Spleen (tissue), 11 donors: ENCODE measurements at regions not wholly inside any gene's neighbourhood (a gene's known extent, or its start where the extent isn't known, plus 50 kb on each side); places are given as distances from the start of the nearest gene placed in this dataset.

Source experiments
- DNase-seq: peaks from one replicate; pipeline ENCODE4 v3.0.0-alpha.2; 2020
- H3K27ac ChIP-seq, 8 donors: fragments of 200-600 bp; sonication (generic) in 7 of 8; 1 replicate in 4 of 8; 2 replicates in 4 of 8; pipeline versions ENCODE4 v1.5.0 to v1.8.0; 2016 to 2021; ENCODE audit warnings: inconsistent platforms in 4 of 8, mild to moderate bottlenecking in 4 of 8, moderate library complexity in 1 of 8
- H3K27me3 ChIP-seq, 7 donors: fragments of 200-600 bp; sonication (generic) in 6 of 7; replicated peaks in 1 of 7; 1 replicate in 4 of 7; 2 replicates in 3 of 7; pipeline versions ENCODE4 v1.5.0 to v1.8.0; 2016 to 2021; ENCODE audit warnings: inconsistent platforms in 3 of 7, mild to moderate bottlenecking in 1 of 7
- H3K36me3 ChIP-seq, 6 donors: fragments of 200-600 bp; sonication (generic) in 5 of 6; 1 replicate in 4 of 6; 2 replicates in 2 of 6; pipeline versions ENCODE4 v1.5.0 to v1.8.0; 2016 to 2021; ENCODE audit warnings: inconsistent platforms in 2 of 6
- H3K4me1 ChIP-seq, 6 donors: fragments of 200-600 bp; sonication (generic) in 5 of 6; 1 replicate in 3 of 6; 2 replicates in 3 of 6; pipeline versions ENCODE4 v1.5.0 to v1.8.0; 2016 to 2021; ENCODE audit warnings: inconsistent platforms in 3 of 6
- H3K4me3 ChIP-seq, 8 donors: fragments of 200-600 bp; sonication (generic) in 7 of 8; 1 replicate in 4 of 8; 2 replicates in 4 of 8; pipeline versions ENCODE4 v1.5.0 to v1.8.0; 2016 to 2021; ENCODE audit warnings: inconsistent platforms in 4 of 8, mild to moderate bottlenecking in 4 of 8, moderate library complexity in 2 of 8
- H3K9me3 ChIP-seq, 8 donors: fragments of 200-600 bp; sonication (generic) in 7 of 8; 1 replicate in 4 of 8; 2 replicates in 4 of 8; pipeline versions ENCODE4 v1.5.0 to v1.8.0; 2016 to 2021; ENCODE audit warnings: inconsistent platforms in 4 of 8
- POLR2A ChIP-seq, 3 donors: fragments of 450-650 bp; IDR thresholded peaks; one replicate each; pipeline ENCODE4 v1.5.1; 2017; ENCODE audit warnings: antibody characterized with exemption in 3 of 3, mild to moderate bottlenecking in 1 of 3
- POLR2AphosphoS5 ChIP-seq, 3 donors: sonication (generic); formaldehyde crosslinking; IDR thresholded peaks; one replicate each; pipeline ENCODE4 v1.5.1; 2017; ENCODE audit warnings: antibody characterized with exemption in 3 of 3
- WGBS, 5 donors: extraction: QIAGEN DNeasy Blood & Tissue Kit in 3 of 5; methylation state at CpG; one replicate each; pipeline versions ENCODE4 v1.1.5 to v1.1.7; 2013 to 2018; 5-methylcytosine and 5-hydroxymethylcytosine counted together
- intact Hi-C: fragments of 100-400 bp; cut with DNase I; formaldehyde crosslinking; loops from one replicate; pipeline ENCODE4 v1.15.0; 2023; ENCODE audit warnings: low total_unique reads
- TF ChIP-seq, protein P1 (sequence below), 11 experiments: fragments of 200-600 bp in 7 of 11; fragments of 450-650 bp in 4 of 11; sonication (generic) in 4 of 11; IDR thresholded peaks in 8 of 11; conservative IDR thresholded peaks in 3 of 11; 1 replicate in 7 of 11; 2 replicates in 4 of 11; pipeline versions ENCODE4 v1.4.0 to v1.8.0; 2016 to 2021; ENCODE audit warnings: antibody characterized with exemption in 11 of 11, inconsistent platforms in 4 of 11, mild to moderate bottlenecking in 1 of 11
- donor health status: healthy with polysubstance abuse.
- donor health status: DM: no; HTN: no; CAD: no; lungs with moderate emphysema.
- donor health status: DM: no; HTN: no; CAD: no.
- donor health status: Bipolar disorder and iron deficiency.
- donor health status: healthy.
- donor health status: DM: no; HTN: no; CAD: no.
- donor health status: DM: yes; HTN: yes; CAD: no.

DNA sequence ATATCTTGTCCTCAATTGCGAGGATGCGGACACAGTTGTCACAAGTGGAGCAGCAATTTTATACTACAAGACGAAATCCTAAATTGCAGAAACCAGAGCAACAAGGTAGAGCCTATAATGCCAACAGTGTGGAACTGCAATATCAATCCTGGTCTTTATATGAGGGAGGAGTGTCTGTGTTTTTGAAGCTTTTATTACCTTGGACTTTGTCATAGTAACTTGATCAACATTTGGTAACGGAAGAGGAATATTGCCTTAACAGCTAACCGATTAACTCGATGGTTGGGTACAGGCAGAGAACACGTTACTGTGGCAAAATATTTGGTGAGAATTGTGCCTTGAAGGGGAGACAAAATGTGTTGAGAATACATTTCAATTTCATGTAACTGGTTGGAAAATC, 661.5 kb downstream of the FGF9 start:
- no peak for DNase-seq
- Histone ChIP-seq H3K4me1 (no peaks in the 10 kb centered on the region), H3K4me3 (no peak overlapping the region), H3K36me3 (no peaks in the 10 kb centered on the region), H3K9me3 (peaks cover 0 to 5% (median under 1%) of the 10 kb centered on the region in 8 donors), H3K27me3 (no peaks in the 10 kb centered on the region), H3K27ac (no peak overlapping the region)
- intact Hi-C loops = no loop called here
- TF ChIP-seq POLR2AphosphoS5 (IDR thresholded peaks at IDR 0.05) = no peak
- TF ChIP-seq POLR2A (IDR thresholded peaks at IDR 0.05) = no peak
- 88 to 92% (median 89%) methylated on average over 7 of the region's 7 CpGs for WGBS, 5 donors

DNA sequence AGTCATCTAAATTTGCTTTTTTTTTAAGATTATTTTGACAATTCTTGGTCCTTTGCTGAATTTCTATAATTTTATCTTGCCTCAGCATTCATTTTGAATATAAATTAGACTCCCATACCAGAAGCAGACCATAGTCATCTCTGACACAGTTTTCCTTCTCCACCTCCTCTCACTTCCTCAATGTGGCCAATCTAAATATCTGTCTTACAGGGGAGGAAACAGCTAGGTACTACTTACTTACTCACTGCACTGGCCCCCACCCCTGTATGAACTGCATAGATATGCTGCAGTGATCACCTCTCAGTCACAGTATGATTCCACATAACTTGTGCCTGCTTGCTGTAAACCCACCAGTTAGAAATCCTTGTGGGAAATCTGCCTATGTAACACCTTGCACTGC, 665.6 kb downstream of the FGF9 start:
- no peak overlapping the region for H3K4me3 ChIP-seq
- H3K9me3 ChIP-seq = peaks cover 0 to 20% (median 10%) of the 10 kb centered on the region in 8 donors
- no peaks in the 10 kb centered on the region for H3K27me3 ChIP-seq
- TF ChIP-seq POLR2A (IDR thresholded peaks at IDR 0.05) = no peak
- no peak for TF ChIP-seq POLR2AphosphoS5 (IDR thresholded peaks at IDR 0.05)
- TF ChIP-seq, protein P1, sequence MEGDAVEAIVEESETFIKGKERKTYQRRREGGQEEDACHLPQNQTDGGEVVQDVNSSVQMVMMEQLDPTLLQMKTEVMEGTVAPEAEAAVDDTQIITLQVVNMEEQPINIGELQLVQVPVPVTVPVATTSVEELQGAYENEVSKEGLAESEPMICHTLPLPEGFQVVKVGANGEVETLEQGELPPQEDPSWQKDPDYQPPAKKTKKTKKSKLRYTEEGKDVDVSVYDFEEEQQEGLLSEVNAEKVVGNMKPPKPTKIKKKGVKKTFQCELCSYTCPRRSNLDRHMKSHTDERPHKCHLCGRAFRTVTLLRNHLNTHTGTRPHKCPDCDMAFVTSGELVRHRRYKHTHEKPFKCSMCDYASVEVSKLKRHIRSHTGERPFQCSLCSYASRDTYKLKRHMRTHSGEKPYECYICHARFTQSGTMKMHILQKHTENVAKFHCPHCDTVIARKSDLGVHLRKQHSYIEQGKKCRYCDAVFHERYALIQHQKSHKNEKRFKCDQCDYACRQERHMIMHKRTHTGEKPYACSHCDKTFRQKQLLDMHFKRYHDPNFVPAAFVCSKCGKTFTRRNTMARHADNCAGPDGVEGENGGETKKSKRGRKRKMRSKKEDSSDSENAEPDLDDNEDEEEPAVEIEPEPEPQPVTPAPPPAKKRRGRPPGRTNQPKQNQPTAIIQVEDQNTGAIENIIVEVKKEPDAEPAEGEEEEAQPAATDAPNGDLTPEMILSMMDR (IDR thresholded peaks at IDR 0.05 in 8 of 11, conservative IDR thresholded peaks at IDR 0.05 in 3 of 11) = no peak
- H3K27ac ChIP-seq = no peak overlapping the region
- no peak for DNase-seq
- intact Hi-C loops = no loop called here
- no peaks in the 10 kb centered on the region for H3K4me1 ChIP-seq
- H3K36me3 ChIP-seq = no peaks in the 10 kb centered on the region

DNA sequence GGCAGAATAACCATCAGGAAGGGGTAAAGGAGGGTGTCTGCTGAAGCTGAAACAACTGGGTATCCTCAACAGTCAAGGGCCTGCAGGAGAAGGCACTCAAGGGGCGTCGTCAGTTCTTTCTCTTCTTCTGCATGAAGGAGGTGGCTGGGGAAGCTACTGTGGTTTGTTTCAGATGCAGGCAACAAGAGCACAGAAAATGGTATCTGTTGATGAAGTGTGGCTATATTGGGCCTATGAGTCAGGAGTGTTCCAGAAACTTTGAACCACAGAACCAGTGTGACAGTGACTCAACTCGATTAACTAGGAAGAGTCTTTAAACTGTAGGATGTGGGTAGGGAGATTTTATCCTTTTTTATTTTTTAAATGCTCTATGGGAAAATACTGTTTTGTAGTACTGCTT, 686.3 kb downstream of the FGF9 start:
- DNase-seq = no peak
- no peaks in the 10 kb centered on the region for H3K36me3 ChIP-seq
- no peak overlapping the region for H3K27ac ChIP-seq
- peaks cover 0 to 15% (median 4%) of the 10 kb centered on the region in 8 donors for H3K9me3 ChIP-seq
- intact Hi-C loops = no loop called here
- H3K4me1 ChIP-seq = no peaks in the 10 kb centered on the region
- no peaks in the 10 kb centered on the region for H3K27me3 ChIP-seq
- no peak for TF ChIP-seq POLR2AphosphoS5 (IDR thresholded peaks at IDR 0.05)
- no peak for TF ChIP-seq POLR2A (IDR thresholded peaks at IDR 0.05)
- TF ChIP-seq, protein P1 (IDR thresholded peaks at IDR 0.05 in 8 of 11, conservative IDR thresholded peaks at IDR 0.05 in 3 of 11) = no peak
- H3K4me3 ChIP-seq = no peak overlapping the region
- 74 to 91% (median 86%) methylated on average over 3 of the region's 3 CpGs for WGBS, 5 donors

DNA sequence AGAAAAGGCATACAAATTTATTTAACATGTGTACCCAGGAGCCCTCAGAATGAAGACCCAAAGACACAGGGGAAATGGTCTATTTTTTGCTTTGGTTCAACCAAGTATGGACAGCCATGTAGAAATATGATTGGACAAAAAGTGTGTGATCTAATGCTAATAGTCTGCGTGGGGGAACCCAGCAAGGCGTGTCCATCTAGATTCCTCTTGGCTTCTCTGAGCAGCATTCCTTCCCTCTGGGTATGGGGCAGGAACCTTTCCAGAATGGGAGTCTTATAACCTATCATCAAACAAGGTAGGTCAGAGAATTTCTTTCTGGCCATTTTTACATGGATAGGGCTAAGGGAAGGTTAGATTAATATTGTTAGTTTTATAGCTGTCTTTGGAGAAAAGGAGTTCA, 698.2 kb downstream of the FGF9 start:
- WGBS, 5 donors = 74 to 94% (median 89%) methylated on average over 2 of the region's 2 CpGs
- intact Hi-C loops = no loop called here
- H3K4me3 ChIP-seq = no peak overlapping the region
- no peaks in the 10 kb centered on the region for H3K4me1 ChIP-seq
- no peak overlapping the region for H3K27ac ChIP-seq
- H3K36me3 ChIP-seq = no peaks in the 10 kb centered on the region
- no peak for DNase-seq
- no peak for TF ChIP-seq POLR2AphosphoS5 (IDR thresholded peaks at IDR 0.05)
- no peaks in the 10 kb centered on the region for H3K27me3 ChIP-seq
- peaks cover 0 to 61% (median 44%) of the 10 kb centered on the region in 8 donors for H3K9me3 ChIP-seq

DNA sequence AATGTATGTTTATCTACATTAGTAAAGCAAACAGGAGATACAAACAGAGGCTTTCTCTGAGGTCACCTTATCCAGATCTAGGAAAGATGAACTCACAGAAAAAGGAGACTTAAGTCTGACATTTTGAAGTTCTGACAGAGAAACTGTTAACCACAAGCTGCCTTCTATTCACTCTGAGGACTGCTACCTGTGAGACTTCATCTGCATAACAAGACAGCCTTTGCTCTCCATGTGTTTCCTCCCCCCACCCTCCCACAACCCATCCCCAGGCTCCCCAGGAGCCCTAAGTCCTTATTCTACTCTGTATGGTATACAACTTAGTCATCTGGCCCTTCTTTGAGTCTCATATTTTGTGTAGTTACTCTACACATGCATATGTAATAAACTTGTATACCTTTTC, 699.0 kb downstream of the FGF9 start:
- no peaks in the 10 kb centered on the region for H3K36me3 ChIP-seq
- no peak for DNase-seq
- TF ChIP-seq, protein P1 (IDR thresholded peaks at IDR 0.05 in 8 of 11, conservative IDR thresholded peaks at IDR 0.05 in 3 of 11) = no peak
- TF ChIP-seq POLR2A (IDR thresholded peaks at IDR 0.05) (no peak), POLR2AphosphoS5 (IDR thresholded peaks at IDR 0.05) (no peak)
- peaks cover 0 to 54% (median 37%) of the 10 kb centered on the region in 8 donors for H3K9me3 ChIP-seq
- intact Hi-C loops = no loop called here
- no peaks in the 10 kb centered on the region for H3K27me3 ChIP-seq
- no peaks in the 10 kb centered on the region for H3K4me1 ChIP-seq
- H3K27ac ChIP-seq = no peak overlapping the region
- no peak overlapping the region for H3K4me3 ChIP-seq
